ENCODE measurements at regions not wholly inside any gene's neighbourhood (a gene's known extent, or its start where the extent isn't known, plus 50 kb on each side); places are given as distances from the start of the nearest gene placed in this dataset.

GRCh38 chr17:16880843-16881230 is 91.1 kb downstream of the TNFRSF13B start:
- no peak for TF ChIP-seq REST (IDR thresholded peaks at IDR 0.05; ENCODE audit: insufficient read depth in 1 of 2, low read depth in 2 of 2, low read length in 1 of 2)
- TF ChIP-seq CTCF (IDR thresholded peaks at IDR 0.05): no peak
- no peak for TF ChIP-seq POLR2AphosphoS5 (IDR thresholded peaks at IDR 0.05; ENCODE audit: low read depth, low read length)
